Neuronal stem cell (in vitro differentiated cells): ENCODE measurements at regions not wholly inside any gene's neighbourhood (a gene's known extent, or its start where the extent isn't known, plus 50 kb on each side); places are given as distances from the start of the nearest gene placed in this dataset.

Source experiments
- DNase-seq: peaks from one replicate; pipeline ENCODE4 v3.0.0-alpha.2; 2013; ENCODE audit warnings: low spot score
- H2AFZ ChIP-seq: one replicate; pipeline ENCODE4 v1.6.1; 2013; ENCODE audit warnings: mild to moderate bottlenecking, low read length, inconsistent platforms
- H2AK5ac ChIP-seq: 2 replicates; pipeline ENCODE4 v1.6.1; 2013; ENCODE audit warnings: low read depth, mild to moderate bottlenecking, inconsistent platforms, low read length, moderate library complexity, mixed read lengths
- H2BK120ac ChIP-seq: 2 replicates; pipeline ENCODE4 v1.6.1; 2013; ENCODE audit warnings: low read depth, mild to moderate bottlenecking, inconsistent platforms, low read length, moderate library complexity, mixed read lengths
- H2BK12ac ChIP-seq: one replicate; pipeline ENCODE4 v1.6.1; 2013; ENCODE audit warnings: low read length, inconsistent platforms
- H2BK15ac ChIP-seq: 2 replicates; pipeline ENCODE4 v1.6.1; 2013; ENCODE audit warnings: mild to moderate bottlenecking, low read length, inconsistent platforms, mixed read lengths
- H2BK5ac ChIP-seq: one replicate; pipeline ENCODE4 v1.6.1; 2013; ENCODE audit warnings: inconsistent platforms, mild to moderate bottlenecking, low read length, moderate library complexity
- H3K14ac ChIP-seq: one replicate; pipeline ENCODE4 v1.6.1; 2013; ENCODE audit warnings: low read length, inconsistent platforms
- H3K18ac ChIP-seq: 2 replicates; pipeline ENCODE4 v1.6.1; 2013; ENCODE audit warnings: low read length, inconsistent platforms
- H3K23ac ChIP-seq: 2 replicates; pipeline ENCODE4 v1.6.1; 2013; ENCODE audit warnings: low read depth, mild to moderate bottlenecking, mixed read lengths, low read length, inconsistent platforms; ENCODE audit not compliant: poor library complexity
- H3K27ac ChIP-seq: replicated peaks from 3 replicates; pipeline ENCODE4 v1.5.1; 2013; ENCODE audit warnings: low read length, inconsistent platforms
- H3K27me3 ChIP-seq, 3 experiments: 2 replicates each; pipeline ENCODE4 v1.6.1; 2013; ENCODE audit warnings: low read length in 3 of 3, mild to moderate bottlenecking in 2 of 3, inconsistent platforms in 1 of 3, low read depth in 1 of 3, mixed read lengths in 1 of 3, moderate library complexity in 1 of 3; ENCODE audit not compliant: control insufficient read depth in 3 of 3, insufficient read depth in 3 of 3
- H3K36me3 ChIP-seq, 2 donors: replicated peaks in 1 of 2; 2 replicates each; pipeline ENCODE4 v1.6.1; 2013; ENCODE audit warnings: low read length in 2 of 2; ENCODE audit not compliant: control insufficient read depth in 2 of 2, insufficient read depth in 2 of 2
- H3K4ac ChIP-seq: 2 replicates; pipeline ENCODE4 v1.6.1; 2013; ENCODE audit warnings: inconsistent platforms, mild to moderate bottlenecking, low read length, moderate library complexity
- H3K4me1 ChIP-seq, 2 donors: 1 replicate in 1 of 2; 2 replicates in 1 of 2; pipeline ENCODE4 v1.6.1; 2013; ENCODE audit warnings: low read length in 2 of 2, low read depth in 1 of 2; ENCODE audit not compliant: control insufficient read depth in 2 of 2, insufficient read depth in 1 of 2
- H3K4me2 ChIP-seq: one replicate; pipeline ENCODE4 v1.6.1; 2013; ENCODE audit warnings: mild to moderate bottlenecking, low read length, inconsistent platforms; ENCODE audit not compliant: insufficient read depth, poor library complexity, severe bottlenecking
- H3K4me3 ChIP-seq, 2 donors: 2 replicates each; pipeline ENCODE4 v1.5.1; 2013; ENCODE audit warnings: low read length in 2 of 2, mild to moderate bottlenecking in 2 of 2, inconsistent platforms in 1 of 2, moderate library complexity in 1 of 2
- H3K79me1 ChIP-seq: one replicate; pipeline ENCODE4 v1.6.1; 2013; ENCODE audit warnings: low read depth, mild to moderate bottlenecking, inconsistent platforms, low read length, moderate library complexity
- H3K9ac ChIP-seq: one replicate; pipeline ENCODE4 v1.6.1; 2013; ENCODE audit warnings: mild to moderate bottlenecking, low read depth, low read length, inconsistent platforms; ENCODE audit not compliant: poor library complexity
- H3K9me3 ChIP-seq, 2 donors: replicated peaks in 1 of 2; 2 replicates each; pipeline versions ENCODE3 to v1.6.1; 2013; ENCODE audit warnings: low read length in 2 of 2, mild to moderate bottlenecking in 2 of 2, inconsistent platforms in 1 of 2, low read depth in 1 of 2, mixed read lengths in 1 of 2, moderate library complexity in 1 of 2; ENCODE audit not compliant: control insufficient read depth in 2 of 2, insufficient read depth in 1 of 2
- H4K8ac ChIP-seq: one replicate; pipeline ENCODE4 v1.6.1; 2013; ENCODE audit warnings: low read depth, mild to moderate bottlenecking, inconsistent platforms, low read length, moderate library complexity
- H4K91ac ChIP-seq: one replicate; pipeline ENCODE4 v1.6.1; 2013; ENCODE audit warnings: low read length, low read depth, mild to moderate bottlenecking, inconsistent platforms; ENCODE audit not compliant: poor library complexity
- WGBS, 2 donors: extraction: QIAGEN DNeasy Blood & Tissue Kit; methylation state at CpG; one replicate each; pipeline ENCODE4 v1.1.7; 2013; ENCODE audit warnings: missing lambda C conversion rate in 2 of 2, mixed read lengths in 1 of 2; ENCODE audit not compliant: insufficient read length in 2 of 2, insufficient replicate concordance in 1 of 2; ENCODE audit errors: extremely low coverage in 2 of 2; 5-methylcytosine and 5-hydroxymethylcytosine counted together

GRCh38 chr6:167523426-167523825 lies 198.5 kb downstream of the TTLL2 start:
- Histone ChIP-seq H4K8ac (no peak overlapping the region), H3K36me3 (no peaks in the 10 kb centered on the region), H3K4me3 (no peak overlapping the region), H3K9me3 (peaks cover 0 to 2% of the 10 kb centered on the region in 2 donors), H3K23ac (no peak overlapping the region), H2BK120ac (no peak overlapping the region), H3K4me2 (no peak overlapping the region), H3K27me3 (no peaks in the 10 kb centered on the region), H3K79me1 (no peaks in the 10 kb centered on the region), H3K4ac (no peak overlapping the region), H2BK12ac (no peak overlapping the region), H2AFZ (no peak overlapping the region), H4K91ac (no peak overlapping the region), H3K14ac (no peak overlapping the region), H2BK5ac (no peak overlapping the region), H3K18ac (peak overlapping the region; percentile 12), H2BK15ac (no peak overlapping the region), H2AK5ac (no peak overlapping the region), H3K9ac (no peak overlapping the region), H3K4me1 (peaks cover 0 to 4% of the 10 kb centered on the region in 2 donors), H3K27ac (no peak overlapping the region)
- DNase-seq, result no peak
- WGBS, 2 donors, result no CpG with 5 or more reads among the region's 13 CpGs

- no peak overlapping the region for H4K91ac ChIP-seq
- H3K27me3 ChIP-seq, result no peaks in the 10 kb centered on the region
- no peak overlapping the region for H3K23ac ChIP-seq
- H3K4me3 ChIP-seq, result no peak overlapping the region
- peaks cover 0 to 2% of the 10 kb centered on the region in 2 donors for H3K9me3 ChIP-seq
- no peak overlapping the region for H3K9ac ChIP-seq
- H3K18ac ChIP-seq, result peak overlapping the region; percentile 39
- no peak overlapping the region for H3K4me2 ChIP-seq
- no peaks in the 10 kb centered on the region for H3K79me1 ChIP-seq
- H3K36me3 ChIP-seq, result peaks cover 0 to 1% of the 10 kb centered on the region in 2 donors
- no peak overlapping the region for H3K4ac ChIP-seq
- no peak overlapping the region for H2AFZ ChIP-seq
- no peak overlapping the region for H4K8ac ChIP-seq
- no peak overlapping the region for H2BK12ac ChIP-seq
- no peak overlapping the region for H2BK120ac ChIP-seq
- H2BK15ac ChIP-seq, result no peak overlapping the region
- peaks cover 0 to 4% of the 10 kb centered on the region in 2 donors for H3K4me1 ChIP-seq
- H2AK5ac ChIP-seq, result peak overlapping the region; percentile 31
- no peak for DNase-seq
- no peak overlapping the region for H2BK5ac ChIP-seq
- no peak overlapping the region for H3K27ac ChIP-seq
- no peak overlapping the region for H3K14ac ChIP-seq
- no CpG with 5 or more reads among the region's 22 CpGs for WGBS, 2 donors
Observed at GRCh38 chr6:167524261-167525111, 199.6 kb downstream of the TTLL2 start.

DNA sequence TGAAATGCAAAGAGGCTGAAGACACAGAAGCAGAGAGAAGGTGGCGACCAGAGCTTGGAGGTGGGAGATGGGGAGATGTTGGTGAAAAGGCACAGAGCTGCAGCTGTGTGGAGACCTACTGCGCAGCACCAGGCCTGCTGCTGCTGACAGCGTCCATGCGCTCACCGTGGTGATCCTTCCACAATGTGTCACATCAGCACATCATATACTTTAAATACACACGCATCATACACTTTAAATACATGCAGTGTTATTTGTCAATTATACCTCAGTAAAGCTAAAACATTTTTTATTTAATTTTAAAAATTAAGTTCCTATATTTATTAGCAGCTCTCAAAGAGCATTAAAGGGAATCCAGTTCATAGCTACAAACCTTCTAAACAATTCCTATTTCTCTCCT lies 200.9 kb downstream of the TTLL2 start:
- no peak overlapping the region for H4K91ac ChIP-seq
- no peaks in the 10 kb centered on the region for H3K79me1 ChIP-seq
- DNase-seq, result no peak
- H3K18ac ChIP-seq, result no peak overlapping the region
- no peak overlapping the region for H3K4ac ChIP-seq
- H2AK5ac ChIP-seq, result no peak overlapping the region
- no peaks in the 10 kb centered on the region for H3K27me3 ChIP-seq
- H3K9ac ChIP-seq, result no peak overlapping the region
- no peak overlapping the region for H3K27ac ChIP-seq
- H4K8ac ChIP-seq, result no peak overlapping the region
- no peak overlapping the region for H2BK120ac ChIP-seq
- no peak overlapping the region for H2BK5ac ChIP-seq
- H3K4me1 ChIP-seq, result peaks cover 4 to 8% of the 10 kb centered on the region in 2 donors
- no peak overlapping the region for H2BK12ac ChIP-seq
- no peak overlapping the region for H3K14ac ChIP-seq
- no peak overlapping the region for H3K4me3 ChIP-seq
- no peak overlapping the region for H2AFZ ChIP-seq
- H3K9me3 ChIP-seq, result peaks cover 0 to 2% of the 10 kb centered on the region in 2 donors
- H3K23ac ChIP-seq, result no peak overlapping the region
- no peak overlapping the region for H3K4me2 ChIP-seq
- no peak overlapping the region for H2BK15ac ChIP-seq
- H3K36me3 ChIP-seq, result peaks cover 0 to 1% of the 10 kb centered on the region in 2 donors
- no CpG with 5 or more reads among the region's 6 CpGs for WGBS, 2 donors

GRCh38 chr6:167526465-167527368 lies 201.8 kb downstream of the TTLL2 start:
- H3K4ac ChIP-seq, result no peak overlapping the region
- H3K9me3 ChIP-seq, result peaks cover 0 to 2% of the 10 kb centered on the region in 2 donors
- no peak overlapping the region for H2AK5ac ChIP-seq
- no peak overlapping the region for H3K23ac ChIP-seq
- H3K79me1 ChIP-seq, result no peaks in the 10 kb centered on the region
- no peak overlapping the region for H4K8ac ChIP-seq
- H2BK5ac ChIP-seq, result no peak overlapping the region
- no peak overlapping the region for H2BK120ac ChIP-seq
- H3K4me3 ChIP-seq, result no peak overlapping the region
- H3K9ac ChIP-seq, result no peak overlapping the region
- H3K4me1 ChIP-seq, result peaks cover 4 to 8% of the 10 kb centered on the region in 2 donors
- H3K27me3 ChIP-seq, result no peaks in the 10 kb centered on the region
- no peak overlapping the region for H2BK15ac ChIP-seq
- H3K4me2 ChIP-seq, result no peak overlapping the region
- no peak for DNase-seq
- H3K36me3 ChIP-seq, result peaks cover 0 to 1% of the 10 kb centered on the region in 2 donors
- H3K18ac ChIP-seq, result peak overlapping the region; percentile 62
- no peak overlapping the region for H2BK12ac ChIP-seq
- no peak overlapping the region for H2AFZ ChIP-seq
- no CpG with 5 or more reads among the region's 23 CpGs for WGBS, 2 donors
- H3K27ac ChIP-seq, result no peak overlapping the region
- H4K91ac ChIP-seq, result no peak overlapping the region
- H3K14ac ChIP-seq, result no peak overlapping the region
